ENCODE measurements at regions not wholly inside any gene's neighbourhood (a gene's known extent, or its start where the extent isn't known, plus 50 kb on each side); places are given as distances from the start of the nearest gene placed in this dataset.
A peak's percentile ranks its signal among the peaks of the same experiment; 100 is the strongest.

GRCh38 chr3:107430996-107431245 lies 53.7 kb downstream of the CCDC54 start:
- H3K4me3 Mint-ChIP-seq: peak overlapping the region; percentile 82 to 89
- Histone ChIP-seq H2AFZ (ENCODE audit: low read length) (no peak overlapping the region), H3K9ac (ENCODE audit: extremely low read depth, insufficient read length, low read length) (peak overlapping the region; percentile 9)

More at GRCh38 chr3:107430996-107431245, 53.7 kb downstream of the CCDC54 start:
- Histone ChIP-seq H3K23ac (ENCODE audit: insufficient read length, low read depth, low read length) (no peak overlapping the region), H3K27me3 (ENCODE audit: insufficient read depth, low read length) (peaks cover 8% of the 10 kb centered on the region; the same call in 1 of the 2 replicates), H2BK120ac (ENCODE audit: low read depth, low read length, poor library complexity, severe bottlenecking) (no peak overlapping the region), H3K4me2 (ENCODE audit: insufficient read depth, insufficient read length, low read length) (peak overlapping the region; percentile 98), H2BK20ac (ENCODE audit: low read depth, low read length, poor library complexity, severe bottlenecking) (no peak overlapping the region), H2BK12ac (ENCODE audit: insufficient read length, low read depth, low read length) (no peak overlapping the region), H2BK5ac (ENCODE audit: insufficient read length, low read length) (no peak overlapping the region), H4K20me1 (ENCODE audit: control insufficient read depth, insufficient read depth, insufficient read length) (no peaks in the 10 kb centered on the region), H3K9me3 (ENCODE audit: control insufficient read depth, low read depth, low read length) (no peaks in the 10 kb centered on the region), H3T11ph (ENCODE audit: low read length) (no peak overlapping the region), H3K79me1 (ENCODE audit: insufficient read depth, low read depth, low read length, poor library complexity, severe bottlenecking) (no peaks in the 10 kb centered on the region), H3K23me2 (ENCODE audit: insufficient read length, low read depth, low read length, poor library complexity, severe bottlenecking) (peaks cover 19% of the 10 kb centered on the region), H3K27ac (ENCODE audit: insufficient read length, low read depth, low read length) (no peak overlapping the region), H2BK15ac (ENCODE audit: low read depth, low read length) (no peak overlapping the region), H4K5ac (ENCODE audit: insufficient read length, low read depth, low read length) (no peak overlapping the region), H3K18ac (ENCODE audit: insufficient read length, low read depth, low read length) (peak overlapping the region; percentile 66), H3K4ac (ENCODE audit: low read depth, low read length) (no peak overlapping the region), H3K4me1 (ENCODE audit: insufficient read depth, low read length) (no peaks in the 10 kb centered on the region), H4K8ac (replicated peaks; ENCODE audit: insufficient read length, low read depth, low read length) (no peak overlapping the region), H4K91ac (ENCODE audit: insufficient read length, low read depth, low read length) (no peak overlapping the region), H3K79me2 (ENCODE audit: insufficient read depth, low read length) (no peaks in the 10 kb centered on the region), H2AK5ac (ENCODE audit: insufficient read length, low read length) (no peak overlapping the region), H3K56ac (ENCODE audit: insufficient read length, low read depth, low read length) (no peak overlapping the region), H3K14ac (ENCODE audit: insufficient read depth, low read length) (peak overlapping the region; percentile 49)
- H3K4me1 Mint-ChIP-seq: peaks cover 15 to 16% of the 10 kb centered on the region in 2 experiments
- TF ChIP-seq CTCF (conservative IDR thresholded peaks at IDR 0.05): no peak
- no peak for DNase-seq
- H3K9me3 Mint-ChIP-seq: no peaks in the 10 kb centered on the region
- WGBS (ENCODE audit: extremely low coverage, insufficient read length, low lambda C conversion rate): no CpG with 5 or more reads among the region's 16 CpGs
- H3K27me3 Mint-ChIP-seq (ENCODE audit: low read depth): peaks cover 36% of the 10 kb centered on the region
- no peaks in the 10 kb centered on the region for H3K36me3 Mint-ChIP-seq (ENCODE audit: insufficient read depth in 1 of 3, low read depth in 3 of 3)
- H3K27ac Mint-ChIP-seq: no peak overlapping the region
